Endothelial cell of umbilical vein (primary cell): ENCODE measurements at regions not wholly inside any gene's neighbourhood (a gene's known extent, or its start where the extent isn't known, plus 50 kb on each side); places are given as distances from the start of the nearest gene placed in this dataset.
"Not testable (repeated sequence)": the region's sequence is repeated elsewhere in the genome, so short reads cannot be mapped to it uniquely, and the experiment has no call there.

Experiments
- BruUV-seq: library from RNA; stranded (reverse); fragments of 400-500 nt; replicated peaks from 2 replicates; lab custom pipeline; 2021; lab: Mats Ljungman, UMichigan
- CTCF ChIA-PET: fragments of 300-600, 350-600 bp; sonication (Branson Sonifier 250); formaldehyde crosslinking; loops from one replicate; lab custom pipeline; 2021; ENCODE audit warnings: antibody characterized with exemption, inconsistent platforms; lab: Charles Lee
- POLR2A ChIA-PET: fragments of 300-600, 350-600 bp; sonication (Branson Sonifier 250); formaldehyde crosslinking; loops from one replicate; lab custom pipeline; 2021; ENCODE audit warnings: antibody characterized with exemption, inconsistent platforms; lab: Charles Lee
- DNase-seq: peaks from one replicate; pipeline ENCODE4 v3.0.0-alpha.2; 2011; ENCODE audit warnings: low read depth, low spot score
- FAIRE-seq: peaks from 2 replicates; lab custom pipeline; 2011; peaks lifted over from hg19 to GRCh38; lab: Jason Lieb, UNC
- H2AFZ ChIP-seq: 2 replicates; pipeline ENCODE4 v1.6.0; 2012; ENCODE audit warnings: low read depth, low read length, control low read depth, inconsistent platforms
- H3K27ac ChIP-seq: 2 replicates; pipeline ENCODE4 v1.5.1; 2011; ENCODE audit warnings: low read depth, mild to moderate bottlenecking, control low read depth, low read length, moderate library complexity; ENCODE audit not compliant: insufficient read depth
- H3K27me3 ChIP-seq, 2 experiments: 2 replicates each; pipeline versions ENCODE4 v1.6.0 to v1.6.1; 2011; ENCODE audit warnings: low read length in 2 of 2, mixed read lengths in 1 of 2; ENCODE audit not compliant: control insufficient read depth in 2 of 2, insufficient read depth in 2 of 2
- H3K36me3 ChIP-seq, 2 experiments: 2 replicates in 1 of 2; 3 replicates in 1 of 2; pipeline ENCODE4 v1.5.1; 2011; ENCODE audit warnings: low read length in 2 of 2, mild to moderate bottlenecking in 1 of 2, moderate library complexity in 1 of 2; ENCODE audit not compliant: control insufficient read depth in 2 of 2, insufficient read depth in 2 of 2; ENCODE audit errors: extremely low read depth in 1 of 2
- H3K4me1 ChIP-seq: 3 replicates; pipeline ENCODE4 v1.5.1; 2011; ENCODE audit warnings: mild to moderate bottlenecking, low read length; ENCODE audit not compliant: control insufficient read depth, insufficient read depth; ENCODE audit errors: extremely low read depth
- H3K4me2 ChIP-seq: 2 replicates; pipeline ENCODE4 v1.6.1; 2011; ENCODE audit warnings: low read length, control low read depth, mixed read lengths; ENCODE audit not compliant: insufficient read depth
- H3K4me3 ChIP-seq, 3 experiments: fragments of 200-600 bp in 1 of 3; sonication (generic), shearing (Covaris generic) in 1 of 3; replicated peaks in 1 of 3; 2 replicates each; pipeline ENCODE4 v1.5.1; 2011 to 2016; ENCODE audit warnings: control low read depth in 3 of 3, low read length in 3 of 3, mild to moderate bottlenecking in 2 of 3, inconsistent platforms in 1 of 3, low read depth in 1 of 3, moderate library complexity in 1 of 3; ENCODE audit not compliant: insufficient read depth in 1 of 3
- H3K79me2 ChIP-seq: 2 replicates; pipeline ENCODE4 v1.6.0; 2012; ENCODE audit warnings: low read length, inconsistent platforms; ENCODE audit not compliant: control insufficient read depth, insufficient read depth
- H3K9ac ChIP-seq: replicated peaks from 2 replicates; pipeline ENCODE3; 2011; ENCODE audit warnings: low read length, control low read depth; ENCODE audit not compliant: insufficient read depth; ENCODE audit errors: extremely low read depth
- H3K9me1 ChIP-seq: replicated peaks from 3 replicates; pipeline ENCODE4 v1.6.0; 2011; ENCODE audit warnings: mild to moderate bottlenecking, low read length; ENCODE audit not compliant: control insufficient read depth, insufficient read depth; ENCODE audit errors: extremely low read depth
- H3K9me3 ChIP-seq: replicated peaks from 2 replicates; pipeline ENCODE4 v1.5.1; 2012; ENCODE audit warnings: low read length, inconsistent platforms; ENCODE audit not compliant: control insufficient read depth, insufficient read depth
- H4K20me1 ChIP-seq: replicated peaks from 2 replicates; pipeline ENCODE3; 2011; ENCODE audit warnings: mild to moderate bottlenecking, low read length; ENCODE audit not compliant: control insufficient read depth, insufficient read depth; ENCODE audit errors: extremely low read depth
- GATA2 ChIP-seq: IDR thresholded peaks from 2 replicates; pipeline ENCODE4 v1.7.0; 2011; ENCODE audit warnings: low read depth, mild to moderate bottlenecking, moderate library complexity, mixed read lengths, low read length; ENCODE audit not compliant: insufficient read length, insufficient read depth
- dilution Hi-C: fragments of 300-500 bp; cut with MboI; formaldehyde crosslinking; loops from one replicate; pipeline ENCODE4 v1.15.0; 2019; ENCODE audit warnings: low sequenced_read_pairs; ENCODE audit not compliant: extremely low pct_ligation_motif_present
- intact Hi-C: fragments of 100-400 bp; cut with micrococcal nuclease; formaldehyde crosslinking; loops from one replicate; pipeline ENCODE4 v1.10.0; 2022

- peak; percentile 70 for TF ChIP-seq GATA2
- intact Hi-C loops, result loop anchor here (5.0 kb wide), 2 partner anchors 79 to 149 kb away; partner anchors contain the start of genes ADGRL1 and ASF1B
- H3K4me3 ChIP-seq, H3K4me2 ChIP-seq, dilution Hi-C loops, H4K20me1 ChIP-seq, POLR2A ChIA-PET, BruUV-seq, H3K9me1 ChIP-seq, H3K27me3 ChIP-seq, H3K36me3 ChIP-seq, H3K79me2 ChIP-seq, H3K9me3 ChIP-seq, H2AFZ ChIP-seq, H3K9ac ChIP-seq: not testable (repeated sequence)
- peak overlapping the region; percentile 11 for H3K27ac ChIP-seq
- DNase-seq, result peak; percentile 50
- peak; percentile 49 for FAIRE-seq
- CTCF ChIA-PET, result interaction anchor here (0.7 kb wide), 1 partner anchor 11 kb away, joined by 3 read pairs; no protein-coding TSS in a partner anchor
- H3K4me1 ChIP-seq, result peaks cover 21% of the 10 kb centered on the region
Measured at GRCh38 chr19:14286594-14286993, 80.6 kb upstream of the ADGRL1 start.

- H4K20me1 ChIP-seq, dilution Hi-C loops, H3K79me2 ChIP-seq, H3K9ac ChIP-seq, H3K27me3 ChIP-seq, DNase-seq, H3K4me2 ChIP-seq, H3K9me3 ChIP-seq, H3K27ac ChIP-seq, H3K4me3 ChIP-seq, BruUV-seq, FAIRE-seq, H2AFZ ChIP-seq, POLR2A ChIA-PET, H3K9me1 ChIP-seq, H3K36me3 ChIP-seq: not testable (repeated sequence)
- CTCF ChIA-PET, result interaction anchor here (0.7 kb wide), 1 partner anchor 10 kb away, joined by 3 read pairs; no protein-coding TSS in a partner anchor
- peaks cover 21% of the 10 kb centered on the region for H3K4me1 ChIP-seq
- intact Hi-C loops, result loop anchor here (5.0 kb wide), 2 partner anchors 78 to 148 kb away; partner anchors contain the start of genes ADGRL1 and ASF1B
Measured at GRCh38 chr19:14285726-14286125, 79.8 kb upstream of the ADGRL1 start.
